ENCODE measurements at regions not wholly inside any gene's neighbourhood (a gene's known extent, or its start where the extent isn't known, plus 50 kb on each side); places are given as distances from the start of the nearest gene placed in this dataset.

- ChIA-PET RAD21 (ENCODE audit: unreplicated experiment) (no interaction called here), POLR2A (no interaction called here), SMC1A (ENCODE audit: uncharacterized antibody, unreplicated experiment) (no interaction called here), CTCF (no interaction called here)
- Histone ChIP-seq H3K36me3 (ENCODE audit: control insufficient read depth in 2 of 2, insufficient read depth in 2 of 2, low read length in 1 of 2) (no peaks in the 10 kb centered on the region), H3K4me3 (no peak overlapping the region), H3K79me2 (ENCODE audit: control insufficient read depth, insufficient read depth, low read length) (no peaks in the 10 kb centered on the region), H3K4me1 (ENCODE audit: control insufficient read depth, insufficient read depth, low read length) (no peaks in the 10 kb centered on the region), H3K27ac (ENCODE audit: control insufficient read depth, insufficient read depth) (no peak overlapping the region), H2AFZ (ENCODE audit: control insufficient read depth, low read depth, low read length) (no peak overlapping the region), H3K9ac (ENCODE audit: control insufficient read depth, insufficient read depth, low read length) (no peak overlapping the region), H3K27me3 (replicated peaks in 1 of 2; ENCODE audit: control insufficient read depth in 2 of 2, insufficient read depth in 2 of 2, low read length in 1 of 2) (peaks cover 2 to 6% of the 10 kb centered on the region in 2 experiments; a peak in 3 of 4 replicates), H3K9me3 (replicated peaks; ENCODE audit: control insufficient read depth, insufficient read depth, low read length) (no peaks in the 10 kb centered on the region), H3K4me2 (ENCODE audit: control insufficient read depth, insufficient read depth) (no peak overlapping the region), H4K20me1 (ENCODE audit: control insufficient read depth, insufficient read depth) (no peaks in the 10 kb centered on the region)
- 24% methylated on average over 7 of the region's 7 CpGs for WGBS (ENCODE audit: insufficient coverage, insufficient replicate concordance, low lambda C conversion rate, missing lambda C conversion rate)
- ATAC-seq (no peak), DNase-seq (ENCODE audit: low read depth, low spot score) (no peak), FAIRE-seq (no peak)
- in situ Hi-C loops (cut with MboI) (no loop called here), intact Hi-C loops (cut with micrococcal nuclease; ENCODE audit: unreplicated experiment) (no loop called here)
- no TSS peak for BruUV-seq (replicated peaks)
- no peak for TF ChIP-seq LARP7 (IDR thresholded peaks at IDR 0.05)
- TF ChIP-seq IRF3 (IDR thresholded peaks at IDR 0.05), result no peak
- no peak for TF ChIP-seq SUPT20H (IDR thresholded peaks at IDR 0.05; ENCODE audit: borderline replicate concordance, control insufficient read depth, low read depth, low read length)
- no peak for TF ChIP-seq YBX1 (IDR thresholded peaks at IDR 0.05)
- no peak for TF ChIP-seq RBBP5 (conservative IDR thresholded peaks at IDR 0.05)
- TF ChIP-seq ZNF592 (IDR thresholded peaks at IDR 0.05), result no peak
- TF ChIP-seq NR2C1 (IDR thresholded peaks at IDR 0.05), result no peak
- no peak for TF ChIP-seq IRF5 (IDR thresholded peaks at IDR 0.05; ENCODE audit: borderline replicate concordance)
- TF ChIP-seq MEF2B (IDR thresholded peaks at IDR 0.05; ENCODE audit: partially characterized antibody, poor library complexity, severe bottlenecking), result no peak
- no peak for TF ChIP-seq CEBPZ (IDR thresholded peaks at IDR 0.05; ENCODE audit: low read depth, low read length)
- TF ChIP-seq TCF12 (IDR thresholded peaks at IDR 0.05; ENCODE audit: low read depth, low read length), result no peak
- TF ChIP-seq HDGF (IDR thresholded peaks at IDR 0.05), result no peak
- no peak for TF ChIP-seq ZNF24 (IDR thresholded peaks at IDR 0.05)
- TF ChIP-seq CHD1 (IDR thresholded peaks at IDR 0.05; ENCODE audit: low read depth, low read length), result no peak
- no peak for TF ChIP-seq TAF1 (IDR thresholded peaks at IDR 0.05; ENCODE audit: borderline replicate concordance, low read depth, low read length)
Observed at GRCh38 chr1:201660931-201661822, 122.2 kb downstream of the NAV1 start.

Measured in GM12878 (cell line).